CD14-positive monocyte (primary cell): ENCODE measurements at regions not wholly inside any gene's neighbourhood (a gene's known extent, or its start where the extent isn't known, plus 50 kb on each side); places are given as distances from the start of the nearest gene placed in this dataset.
A peak's percentile ranks its signal among the peaks of the same experiment; 100 is the strongest.

ENCODE experiments used
- DNase-seq, 3 donors: peaks; one replicate each; pipeline ENCODE4 v3.0.0-alpha.2; 2011 to 2022
- H2AFZ ChIP-seq: 2 replicates; pipeline ENCODE4 v1.6.0; 2012; ENCODE audit warnings: mild to moderate bottlenecking, low read depth, low read length, inconsistent platforms; ENCODE audit not compliant: insufficient read depth, poor library complexity, severe bottlenecking
- H3K27ac ChIP-seq, 2 donors: 1 replicate in 1 of 2; 2 replicates in 1 of 2; pipeline ENCODE4 v1.5.1; 2012 to 2013; ENCODE audit warnings: low read length in 2 of 2, control low read depth in 1 of 2, inconsistent platforms in 1 of 2, low read depth in 1 of 2, mild to moderate bottlenecking in 1 of 2
- H3K27me3 ChIP-seq, 2 donors: one replicate each; pipeline versions ENCODE4 v1.6.0 to v1.6.1; 2011 to 2013; ENCODE audit warnings: low read length in 2 of 2; ENCODE audit not compliant: control insufficient read depth in 2 of 2, insufficient read depth in 2 of 2
- H3K36me3 ChIP-seq, 2 donors: replicated peaks in 1 of 2; 1 replicate in 1 of 2; 2 replicates in 1 of 2; pipeline versions ENCODE4 v1.5.1 to v1.6.1; 2012 to 2013; ENCODE audit warnings: low read length in 2 of 2, control low read depth in 1 of 2, inconsistent platforms in 1 of 2, mild to moderate bottlenecking in 1 of 2; ENCODE audit not compliant: insufficient read depth in 2 of 2, control insufficient read depth in 1 of 2
- H3K4me1 ChIP-seq, 2 donors: 1 replicate in 1 of 2; 2 replicates in 1 of 2; pipeline versions ENCODE4 v1.5.1 to v1.6.1; 2012 to 2013; ENCODE audit warnings: low read length in 2 of 2, control low read depth in 1 of 2, inconsistent platforms in 1 of 2, mild to moderate bottlenecking in 1 of 2, moderate library complexity in 1 of 2; ENCODE audit not compliant: insufficient read depth in 2 of 2, control insufficient read depth in 1 of 2
- H3K4me2 ChIP-seq: replicated peaks from 2 replicates; pipeline ENCODE3; 2012; ENCODE audit warnings: low read length, moderate library complexity, mild to moderate bottlenecking; ENCODE audit not compliant: poor library complexity, severe bottlenecking; ENCODE audit errors: extremely low read depth
- H3K4me3 ChIP-seq, 3 experiments: fragments of 200-600 bp in 1 of 3; sonication (generic) in 1 of 3; replicated peaks in 1 of 3; 1 replicate in 2 of 3; 2 replicates in 1 of 3; pipeline ENCODE4 v1.5.1; 2011 to 2013; ENCODE audit warnings: low read length in 3 of 3, mild to moderate bottlenecking in 3 of 3, control low read depth in 2 of 3, low read depth in 2 of 3, inconsistent platforms in 1 of 3, moderate library complexity in 1 of 3
- H3K79me2 ChIP-seq: 2 replicates; pipeline ENCODE4 v1.6.0; 2012; ENCODE audit warnings: mild to moderate bottlenecking, control low read depth, inconsistent platforms, low read length, moderate library complexity; ENCODE audit not compliant: insufficient read depth
- H3K9ac ChIP-seq: 2 replicates; pipeline ENCODE4 v1.6.0; 2017; ENCODE audit warnings: low read length, mild to moderate bottlenecking; ENCODE audit not compliant: insufficient read depth, poor library complexity, severe bottlenecking
- H3K9me3 ChIP-seq, 2 donors: replicated peaks in 1 of 2; 1 replicate in 1 of 2; 2 replicates in 1 of 2; pipeline versions ENCODE4 v1.5.1 to v1.6.1; 2012 to 2013; ENCODE audit warnings: low read length in 2 of 2, control low read depth in 1 of 2; ENCODE audit not compliant: control insufficient read depth in 1 of 2, insufficient read depth in 1 of 2
- H4K20me1 ChIP-seq: 2 replicates; pipeline ENCODE4 v1.6.0; 2012; ENCODE audit warnings: mild to moderate bottlenecking, low read length, control low read depth, moderate library complexity; ENCODE audit not compliant: insufficient read depth
- H3K27ac Mint-ChIP-seq, 7 donors: one replicate each; pipeline ENCODE4 v1.8.0; 2020; ENCODE audit warnings: mild to moderate bottlenecking in 7 of 7, mixed read lengths in 7 of 7, moderate library complexity in 6 of 7, inconsistent platforms in 2 of 7
- H3K27me3 Mint-ChIP-seq, 3 donors: one replicate each; pipeline ENCODE4 v1.8.0; 2021 to 2022; ENCODE audit warnings: low read depth in 3 of 3, mild to moderate bottlenecking in 3 of 3, mixed read lengths in 3 of 3, moderate library complexity in 3 of 3, inconsistent platforms in 1 of 3
- H3K36me3 Mint-ChIP-seq, 2 donors: one replicate each; pipeline ENCODE4 v1.8.0; 2020; ENCODE audit warnings: mixed read lengths in 2 of 2, inconsistent platforms in 1 of 2, mild to moderate bottlenecking in 1 of 2
- H3K4me1 Mint-ChIP-seq: one replicate; pipeline ENCODE4 v1.8.0; 2020; ENCODE audit warnings: mild to moderate bottlenecking, mixed read lengths
- H3K4me3 Mint-ChIP-seq, 2 donors: one replicate each; pipeline ENCODE4 v1.8.0; 2020; ENCODE audit warnings: mild to moderate bottlenecking in 2 of 2, mixed read lengths in 2 of 2, moderate library complexity in 1 of 2
- H3K9me3 Mint-ChIP-seq, 7 donors: one replicate each; pipeline ENCODE4 v1.8.0; 2020 to 2022; ENCODE audit warnings: mixed read lengths in 7 of 7, mild to moderate bottlenecking in 6 of 7, moderate library complexity in 6 of 7, inconsistent platforms in 2 of 7
- WGBS: methylation state at CpG from one replicate; pipeline ENCODE4 v1.1.5; 2013; ENCODE audit warnings: missing lambda C conversion rate; ENCODE audit not compliant: insufficient coverage; 5-methylcytosine and 5-hydroxymethylcytosine counted together
- intact Hi-C, 2 donors: fragments of 100-400 bp; cut with micrococcal nuclease; formaldehyde crosslinking; loops; one replicate each; pipeline versions ENCODE4 v1.15.0 to v1.15.1; 2023
- TF ChIP-seq, protein P1 (sequence below): fragments of 200-600 bp; IDR thresholded peaks from one replicate; pipeline ENCODE4 v1.8.0; 2022; ENCODE audit warnings: antibody characterized with exemption, mild to moderate bottlenecking

DNA sequence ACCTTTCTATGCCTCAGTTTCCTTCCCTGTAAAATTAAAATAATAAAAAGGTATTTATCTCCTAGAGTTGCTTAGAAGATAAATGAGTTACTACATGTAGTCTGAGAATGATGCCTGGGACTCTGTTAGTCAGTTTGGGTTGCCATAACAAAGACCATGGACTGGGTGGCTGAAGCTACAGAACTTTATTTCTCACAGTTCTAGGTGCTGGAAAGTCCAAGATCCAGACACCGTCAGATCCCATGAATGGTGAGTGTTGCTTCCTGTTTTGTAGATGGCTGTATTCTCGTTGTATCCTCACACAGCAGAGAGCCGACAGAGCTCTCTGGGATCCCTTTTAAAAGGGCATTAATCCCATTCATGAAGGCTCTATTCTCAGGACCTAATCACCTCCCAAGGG is 64.0 kb upstream of the LTA4H start:
- Mint-ChIP-seq H3K36me3 (no peaks in the 10 kb centered on the region), H3K4me1 (peaks cover 37% of the 10 kb centered on the region), H3K9me3 (peaks cover 0 to 1% (median 0%) of the 10 kb centered on the region in 7 donors), H3K4me3 (no peak overlapping the region), H3K27ac (no peak overlapping the region), H3K27me3 (peaks cover 0 to 1% (median 0%) of the 10 kb centered on the region in 3 donors)
- no peak overlapping the region for H3K27ac ChIP-seq
- peak overlapping the region; percentile 73 for H2AFZ ChIP-seq
- H3K36me3 ChIP-seq, result no peaks in the 10 kb centered on the region
- H3K79me2 ChIP-seq, result no peaks in the 10 kb centered on the region
- H3K4me3 ChIP-seq, result no peak overlapping the region
- TF ChIP-seq, protein P1, sequence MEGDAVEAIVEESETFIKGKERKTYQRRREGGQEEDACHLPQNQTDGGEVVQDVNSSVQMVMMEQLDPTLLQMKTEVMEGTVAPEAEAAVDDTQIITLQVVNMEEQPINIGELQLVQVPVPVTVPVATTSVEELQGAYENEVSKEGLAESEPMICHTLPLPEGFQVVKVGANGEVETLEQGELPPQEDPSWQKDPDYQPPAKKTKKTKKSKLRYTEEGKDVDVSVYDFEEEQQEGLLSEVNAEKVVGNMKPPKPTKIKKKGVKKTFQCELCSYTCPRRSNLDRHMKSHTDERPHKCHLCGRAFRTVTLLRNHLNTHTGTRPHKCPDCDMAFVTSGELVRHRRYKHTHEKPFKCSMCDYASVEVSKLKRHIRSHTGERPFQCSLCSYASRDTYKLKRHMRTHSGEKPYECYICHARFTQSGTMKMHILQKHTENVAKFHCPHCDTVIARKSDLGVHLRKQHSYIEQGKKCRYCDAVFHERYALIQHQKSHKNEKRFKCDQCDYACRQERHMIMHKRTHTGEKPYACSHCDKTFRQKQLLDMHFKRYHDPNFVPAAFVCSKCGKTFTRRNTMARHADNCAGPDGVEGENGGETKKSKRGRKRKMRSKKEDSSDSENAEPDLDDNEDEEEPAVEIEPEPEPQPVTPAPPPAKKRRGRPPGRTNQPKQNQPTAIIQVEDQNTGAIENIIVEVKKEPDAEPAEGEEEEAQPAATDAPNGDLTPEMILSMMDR, result no peak
- H4K20me1 ChIP-seq, result no peaks in the 10 kb centered on the region
- H3K4me1 ChIP-seq, result peaks cover 24% of the 10 kb centered on the region in 2 donors
- no peaks in the 10 kb centered on the region for H3K9me3 ChIP-seq
- H3K4me2 ChIP-seq, result no peak overlapping the region
- peak in 1 of 3 donors; percentile 63 for DNase-seq
- intact Hi-C loops, result no loop called here
- no peaks in the 10 kb centered on the region for H3K27me3 ChIP-seq
- WGBS, result no CpG with 5 or more reads among the region's 3 CpGs
- no peak overlapping the region for H3K9ac ChIP-seq

DNA sequence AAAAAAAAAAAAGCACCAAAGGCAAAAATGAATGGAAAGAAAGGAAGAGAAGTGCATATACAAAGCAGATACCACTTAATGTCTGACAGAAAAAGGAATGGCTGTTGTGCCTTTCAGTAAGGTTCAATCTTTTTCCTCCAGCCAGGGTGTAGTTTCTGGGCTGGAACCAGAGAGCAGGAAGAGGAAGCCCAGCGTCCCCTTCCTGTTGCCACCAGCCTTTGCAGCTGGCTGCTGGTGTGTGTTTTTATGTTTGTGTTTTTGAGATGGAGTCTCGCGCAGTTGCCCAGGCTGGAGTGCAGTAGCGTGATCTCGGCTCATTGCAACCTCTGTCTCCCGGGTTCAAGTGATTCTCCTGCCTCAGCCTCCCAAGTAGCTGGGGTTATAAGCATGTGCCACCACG is 64.6 kb upstream of the LTA4H start:
- Mint-ChIP-seq H3K4me3 (no peak overlapping the region), H3K36me3 (no peaks in the 10 kb centered on the region), H3K27me3 (peaks cover 0 to 3% (median 0%) of the 10 kb centered on the region in 3 donors), H3K27ac (peak overlapping the region in 6 of 7 donors; percentile 35 to 74 (median 48)), H3K4me1 (peaks cover 32% of the 10 kb centered on the region), H3K9me3 (peaks cover 0 to 1% (median 0%) of the 10 kb centered on the region in 7 donors)
- Histone ChIP-seq H4K20me1 (no peaks in the 10 kb centered on the region), H3K79me2 (no peaks in the 10 kb centered on the region), H2AFZ (peak overlapping the region; percentile 73), H3K27ac (peak overlapping the region in 1 of 2 donors; percentile 41), H3K4me2 (peak overlapping the region; percentile 8), H3K27me3 (no peaks in the 10 kb centered on the region), H3K4me3 (peak overlapping the region in 1 of 3 experiments; percentile 28), H3K9ac (no peak overlapping the region), H3K9me3 (no peaks in the 10 kb centered on the region), H3K4me1 (peaks cover 23 to 24% of the 10 kb centered on the region in 2 donors), H3K36me3 (no peaks in the 10 kb centered on the region)
- DNase-seq, result peak; percentile 21 to 32 (median 32)
- 65% methylated on average over 5 of the region's 7 CpGs for WGBS
- TF ChIP-seq, protein P1, result peak; percentile 15
- intact Hi-C loops, result no loop called here
